GM12878 (cell line): ENCODE measurements at regions not wholly inside any gene's neighbourhood (a gene's known extent, or its start where the extent isn't known, plus 50 kb on each side); places are given as distances from the start of the nearest gene placed in this dataset.
"Not testable (repeated sequence)": the region's sequence is repeated elsewhere in the genome, so short reads cannot be mapped to it uniquely, and the experiment has no call there.

Experiments
- ATAC-seq: fragments of 200-7000 bp; cut with Tn5 transposase; 3 replicates; pipeline ENCODE4 v1.9.1; 2020; ENCODE audit warnings: mild to moderate bottlenecking, moderate library complexity
- BruUV-seq: library from RNA; stranded (reverse); fragments of 400-500 nt; replicated peaks from 2 replicates; lab custom pipeline; 2021; lab: Mats Ljungman, UMichigan
- CTCF ChIA-PET: fragments of 300-600 bp; sonication (Branson Sonifier 250); formaldehyde crosslinking; extraction: SDS; loops from one replicate; lab custom pipeline; 2021; ENCODE audit warnings: inconsistent platforms; lab: Yijun Ruan, JAX
- POLR2A ChIA-PET: fragments of 350-600 bp; formaldehyde crosslinking; extraction: SDS; loops from one replicate; lab custom pipeline; 2021; ENCODE audit warnings: inconsistent platforms; lab: Charles Lee
- RAD21 ChIA-PET: fragments of 300-600 bp; sonication (Branson Sonifier 250); formaldehyde crosslinking; loops from one replicate; lab custom pipeline; 2023; ENCODE audit warnings: antibody characterized with exemption; ENCODE audit not compliant: unreplicated experiment; lab: Charles Lee
- SMC1A ChIA-PET: fragments of 300-600 bp; sonication (Branson Sonifier 250); formaldehyde crosslinking; loops from one replicate; lab custom pipeline; 2023; ENCODE audit not compliant: unreplicated experiment, uncharacterized antibody; lab: Charles Lee
- DNase-seq: peaks from one replicate; pipeline ENCODE4 v3.0.0-alpha.2; 2011; ENCODE audit warnings: low read depth, low spot score
- FAIRE-seq: peaks from 3 replicates; lab custom pipeline; 2011; peaks lifted over from hg19 to GRCh38; lab: Jason Lieb, UNC
- H2AFZ ChIP-seq: 2 replicates; pipeline ENCODE4 v1.6.0; 2011; ENCODE audit warnings: low read depth, low read length, control low read depth; ENCODE audit not compliant: control insufficient read depth
- H3K27ac ChIP-seq: 2 replicates; pipeline ENCODE4 v1.5.1; 2011; ENCODE audit warnings: control low read depth; ENCODE audit not compliant: control insufficient read depth, insufficient read depth
- H3K27me3 ChIP-seq, 2 experiments: replicated peaks in 1 of 2; 2 replicates each; pipeline versions ENCODE4 v1.6.0 to v1.6.1; 2011; ENCODE audit warnings: low read length in 1 of 2; ENCODE audit not compliant: control insufficient read depth in 2 of 2, insufficient read depth in 2 of 2
- H3K36me3 ChIP-seq, 2 experiments: 2 replicates each; pipeline ENCODE4 v1.5.1; 2011; ENCODE audit warnings: low read length in 1 of 2; ENCODE audit not compliant: control insufficient read depth in 2 of 2, insufficient read depth in 2 of 2
- H3K4me1 ChIP-seq: 2 replicates; pipeline ENCODE4 v1.6.1; 2011; ENCODE audit warnings: mild to moderate bottlenecking, low read length, moderate library complexity, mixed read lengths; ENCODE audit not compliant: control insufficient read depth, insufficient read depth
- H3K4me2 ChIP-seq: 2 replicates; pipeline ENCODE4 v1.6.0; 2011; ENCODE audit warnings: control low read depth; ENCODE audit not compliant: control insufficient read depth, insufficient read depth
- H3K4me3 ChIP-seq: fragments of 200-600 bp; sonication (generic); 2 replicates; pipeline ENCODE4 v1.5.1; 2016
- H3K79me2 ChIP-seq: 2 replicates; pipeline ENCODE4 v1.6.0; 2011; ENCODE audit warnings: low read length; ENCODE audit not compliant: control insufficient read depth, insufficient read depth
- H3K9ac ChIP-seq: 2 replicates; pipeline ENCODE4 v1.8.0; 2011; ENCODE audit warnings: low read length, control low read depth, mixed read lengths; ENCODE audit not compliant: control insufficient read depth, insufficient read depth
- H3K9me3 ChIP-seq: replicated peaks from 3 replicates; pipeline ENCODE4 v1.5.1; 2011; ENCODE audit warnings: mild to moderate bottlenecking, low read length; ENCODE audit not compliant: control insufficient read depth, insufficient read depth
- H4K20me1 ChIP-seq: 2 replicates; pipeline ENCODE4 v1.6.0; 2011; ENCODE audit not compliant: control insufficient read depth, insufficient read depth
- CHD4 ChIP-seq: fragments of 200-600 bp; sonication (generic); IDR thresholded peaks from 2 replicates; pipeline ENCODE4 v1.6.1; 2016; ENCODE audit warnings: mild to moderate bottlenecking
- HSF1 ChIP-seq: fragments of 150-350 bp; IDR thresholded peaks from 2 replicates; pipeline ENCODE4 v1.6.1; 2014; ENCODE audit warnings: mild to moderate bottlenecking, low read depth, low read length
- KAT2A ChIP-seq: conservative IDR thresholded peaks from 2 replicates; pipeline ENCODE4 v1.6.1; 2011; ENCODE audit warnings: low read depth, low read length; ENCODE audit not compliant: control insufficient read depth
- MEF2B ChIP-seq: fragments of 450-650 bp; IDR thresholded peaks from 2 replicates; pipeline ENCODE4 v1.6.1; 2018; ENCODE audit warnings: mild to moderate bottlenecking, moderate library complexity; ENCODE audit not compliant: partially characterized antibody, poor library complexity, severe bottlenecking
- MXI1 ChIP-seq: fragments of 150-350 bp; IDR thresholded peaks from 2 replicates; pipeline ENCODE4 v1.6.1; 2011; ENCODE audit warnings: low read depth, mild to moderate bottlenecking, inconsistent platforms, low read length, improper control_type of control experiment
- POLR2AphosphoS5 ChIP-seq: IDR thresholded peaks from 2 replicates; pipeline ENCODE4 v1.6.1; 2011; ENCODE audit warnings: mild to moderate bottlenecking, low read length, inconsistent platforms
- POU2F2 ChIP-seq: IDR thresholded peaks from 3 replicates; pipeline ENCODE4 v1.6.1; 2011; ENCODE audit warnings: low read depth, mild to moderate bottlenecking, low read length, borderline replicate concordance
- SREBF2 ChIP-seq: IDR thresholded peaks from 2 replicates; pipeline ENCODE4 v1.6.1; 2012; ENCODE audit warnings: mild to moderate bottlenecking, low read length
- YY1 ChIP-seq: IDR thresholded peaks from 2 replicates; pipeline ENCODE4 v1.6.1; 2011; ENCODE audit warnings: low read depth, mild to moderate bottlenecking, low read length
- WGBS: methylation state at CpG from one replicate; pipeline ENCODE4 v1.1.6; 2016; ENCODE audit warnings: low lambda C conversion rate; ENCODE audit not compliant: insufficient replicate concordance, insufficient coverage; ENCODE audit errors: missing lambda C conversion rate; 5-methylcytosine and 5-hydroxymethylcytosine counted together
- in situ Hi-C: fragments of 300-500 bp; cut with MboI; formaldehyde crosslinking; loops from 9 replicates; pipeline ENCODE4 v1.14.3; 2018; ENCODE audit warnings: mixed read lengths
- intact Hi-C: fragments of 100-400 bp; cut with micrococcal nuclease; formaldehyde crosslinking; loops from one replicate; pipeline ENCODE4 v1.14.2; 2022; ENCODE audit not compliant: unreplicated experiment

GRCh38 chr4:55696424-55696823 lies 60.3 kb upstream of the NMU start:
- CTCF ChIA-PET, SMC1A ChIA-PET: not testable (repeated sequence)

GRCh38 chr4:55706541-55706940 lies 70.4 kb upstream of the NMU start:
- intact Hi-C loops: no loop called here
- no peak overlapping the region for H2AFZ ChIP-seq
- H3K79me2 ChIP-seq: no peaks in the 10 kb centered on the region
- no peaks in the 10 kb centered on the region for H4K20me1 ChIP-seq
- ChIA-PET CTCF (interaction anchor here (1.1 kb wide), 1 partner anchor 50 kb away, joined by 3 read pairs; no protein-coding TSS in a partner anchor), SMC1A (no interaction called here)
- no peak overlapping the region for H3K9ac ChIP-seq
- in situ Hi-C loops: no loop called here
- no peak for TF ChIP-seq MEF2B
- no peak for TF ChIP-seq MXI1
- TF ChIP-seq POU2F2: no peak
- no peak for TF ChIP-seq YY1
- no peak for TF ChIP-seq POLR2AphosphoS5
- TF ChIP-seq SREBF2: no peak
- no peak for TF ChIP-seq HSF1
- no peak for TF ChIP-seq KAT2A
- no peak for TF ChIP-seq CHD4
- TF ChIP-seq, all 136 proteins: peak for 0
- ChIA-PET POLR2A (no interaction called here), RAD21 (no interaction called here)
- no peak for DNase-seq
- no peak for ATAC-seq
- H3K4me3 ChIP-seq: no peak overlapping the region
- no peaks in the 10 kb centered on the region for H3K27me3 ChIP-seq
- H3K4me2 ChIP-seq: no peak overlapping the region
- no TSS peak for BruUV-seq
- no peak overlapping the region for H3K27ac ChIP-seq
- H3K9me3 ChIP-seq: no peaks in the 10 kb centered on the region
- H3K4me1 ChIP-seq: no peaks in the 10 kb centered on the region
- FAIRE-seq: no peak
- H3K36me3 ChIP-seq: no peaks in the 10 kb centered on the region

More at GRCh38 chr4:55696424-55696823, 60.3 kb upstream of the NMU start:
- H3K4me3 ChIP-seq, POLR2A ChIA-PET, BruUV-seq, H3K9ac ChIP-seq, H3K36me3 ChIP-seq, intact Hi-C loops, DNase-seq, H3K27me3 ChIP-seq, H4K20me1 ChIP-seq, H3K9me3 ChIP-seq, in situ Hi-C loops, ATAC-seq, RAD21 ChIA-PET, FAIRE-seq, H2AFZ ChIP-seq, H3K27ac ChIP-seq, H3K4me2 ChIP-seq, H3K4me1 ChIP-seq, H3K79me2 ChIP-seq: not testable (repeated sequence)
- 70% methylated on average over 3 of the region's 3 CpGs for whole genome bisulfite sequencing
